ENCODE measurements at regions not wholly inside any gene's neighbourhood (a gene's known extent, or its start where the extent isn't known, plus 50 kb on each side); places are given as distances from the start of the nearest gene placed in this dataset.

- in situ Hi-C loops (cut with MboI; ENCODE audit: low sequenced_read_pairs), result loop anchor here (10.0 kb wide), 1 partner anchor 1412 kb away; no protein-coding TSS in a partner anchor
- Histone ChIP-seq H3K9me1 (ENCODE audit: insufficient read depth, low read length) (no peaks in the 10 kb centered on the region), H3K36me3 (ENCODE audit: control insufficient read depth, insufficient read depth, low read length) (no peaks in the 10 kb centered on the region), H2BK5ac (ENCODE audit: low read depth, low read length, poor library complexity, severe bottlenecking) (no peak overlapping the region), H2AFZ (replicated peaks; ENCODE audit: low read length, poor library complexity) (no peak overlapping the region), H3K4me1 (ENCODE audit: control insufficient read depth, insufficient read depth, low read length) (no peaks in the 10 kb centered on the region), H4K20me1 (ENCODE audit: insufficient read depth, low read length) (no peaks in the 10 kb centered on the region), H3K14ac (replicated peaks; ENCODE audit: low read depth, low read length) (no peak overlapping the region), H3K4ac (ENCODE audit: low read depth, low read length) (no peak overlapping the region), H2AK9ac (replicated peaks; ENCODE audit: low read depth, low read length, poor library complexity) (no peak overlapping the region), H3K27ac (ENCODE audit: insufficient read depth, low read length) (no peak overlapping the region), H3K23ac (ENCODE audit: low read depth, low read length) (no peak overlapping the region), H4K5ac (ENCODE audit: low read depth, low read length) (no peak overlapping the region), H3K18ac (ENCODE audit: low read depth, low read length) (no peak overlapping the region), H3K4me3 (ENCODE audit: insufficient read depth, low read depth, low read length) (no peak overlapping the region), H2AK5ac (ENCODE audit: low read depth, low read length) (no peak overlapping the region), H3K79me1 (ENCODE audit: low read depth in 1 of 2, low read length in 2 of 2) (no peaks in the 10 kb centered on the region), H3K9me3 (ENCODE audit: control insufficient read depth, insufficient read depth, low read length) (no peaks in the 10 kb centered on the region; the same call in none of the 2 replicates), H3K27me3 (ENCODE audit: control insufficient read depth, insufficient read depth, low read length) (no peaks in the 10 kb centered on the region), H3K4me2 (ENCODE audit: low read depth, low read length) (no peak overlapping the region), H3K56ac (ENCODE audit: extremely low read depth, insufficient read depth, low read length) (no peak overlapping the region), H2BK20ac (ENCODE audit: low read depth, low read length) (no peak overlapping the region), H3K9ac (ENCODE audit: low read depth, low read length) (no peak overlapping the region), H4K8ac (ENCODE audit: low read depth in 2 of 2, low read length in 2 of 2) (no peak overlapping the region), H2BK15ac (ENCODE audit: low read depth, low read length) (no peak overlapping the region), H4K91ac (ENCODE audit: insufficient read depth, low read depth, low read length) (no peak overlapping the region), H2BK120ac (ENCODE audit: low read depth, low read length) (no peak overlapping the region)
- dilution Hi-C loops (cut with HindIII; ENCODE audit: low sequenced_read_pairs, unreplicated experiment), result no loop called here
- ATAC-seq (ENCODE audit: low read depth) (no peak), DNase-seq (no peak)
- WGBS, 2 experiments (ENCODE audit: extremely low coverage in 2 of 2, insufficient read length in 1 of 2), result no CpG with 5 or more reads among the region's 5 CpGs
- POLR2A ChIA-PET (ENCODE audit: unreplicated experiment), result no interaction called here
- CTCF ChIA-PET, result no interaction called here
- TF ChIP-seq RAD21 (IDR thresholded peaks at IDR 0.05; ENCODE audit: low read length), result no peak
- no peak for TF ChIP-seq MAFK (IDR thresholded peaks at IDR 0.05; ENCODE audit: low read depth, low read length)
- no peak for TF ChIP-seq CTCF (conservative IDR thresholded peaks at IDR 0.05; ENCODE audit: low read depth, low read length)
- no peak for TF ChIP-seq CEBPB (IDR thresholded peaks at IDR 0.05; ENCODE audit: low read depth, low read length)
- TF ChIP-seq USF2 (IDR thresholded peaks at IDR 0.05; ENCODE audit: low read depth, low read length), result no peak
- no peak for TF ChIP-seq BHLHE40 (IDR thresholded peaks at IDR 0.05; ENCODE audit: low read depth, low read length)
- no peak for TF ChIP-seq CHD1 (IDR thresholded peaks at IDR 0.05; ENCODE audit: low read depth, low read length)
- TF ChIP-seq RFX5 (IDR thresholded peaks at IDR 0.05; ENCODE audit: low read depth, low read length), result no peak
- TF ChIP-seq ELK1 (IDR thresholded peaks at IDR 0.05; ENCODE audit: borderline replicate concordance, low read depth, low read length), result no peak
- no peak for TF ChIP-seq FOS (IDR thresholded peaks at IDR 0.05; ENCODE audit: low read depth, low read length)
- TF ChIP-seq MXI1 (IDR thresholded peaks at IDR 0.05; ENCODE audit: borderline replicate concordance, low read depth, low read length), result no peak
- TF ChIP-seq NFE2L2 (IDR thresholded peaks at IDR 0.05; ENCODE audit: low read depth, low read length), result no peak
- TF ChIP-seq SMC3 (IDR thresholded peaks at IDR 0.05; ENCODE audit: low read depth, low read length), result no peak
- TF ChIP-seq RCOR1 (IDR thresholded peaks at IDR 0.05; ENCODE audit: insufficient replicate concordance, low read length), result no peak
- TF ChIP-seq POLR2A (IDR thresholded peaks at IDR 0.05; ENCODE audit: low read depth, low read length), result no peak
- no peak for TF ChIP-seq MAZ (IDR thresholded peaks at IDR 0.05; ENCODE audit: borderline replicate concordance, low read depth, low read length)
- intact Hi-C loops (cut with micrococcal nuclease), result loop anchor here (10.0 kb wide), 1 partner anchor 1552 kb away; the partner anchor contains the start of gene EEF2KMT
- no TSS peak for BruUV-seq (replicated peaks)
These were observed 685.8 kb upstream of the RBFOX1 start for GRCh38 chr16:6646891-6647290.
